GM13977 (cell line): ENCODE measurements at regions not wholly inside any gene's neighbourhood (a gene's known extent, or its start where the extent isn't known, plus 50 kb on each side); places are given as distances from the start of the nearest gene placed in this dataset.

Experiments used
- DNase-seq: peaks from one replicate; pipeline ENCODE4 v3.0.0; 2012; ENCODE audit warnings: low spot score
- CTCF ChIP-seq: IDR thresholded peaks from 2 replicates; pipeline ENCODE4 v1.5.1; 2012; ENCODE audit warnings: mild to moderate bottlenecking, control low read depth; ENCODE audit not compliant: insufficient read depth; ENCODE audit errors: extremely low read depth, missing control alignments
- in situ Hi-C: fragments of 300-500 bp; cut with MboI; formaldehyde crosslinking; loops from one replicate; pipeline ENCODE4 v1.12.0; 2022; ENCODE audit warnings: low sequenced_read_pairs, low pct_unique_long_range_greater_than_20kb, mixed read lengths, inconsistent platforms; ENCODE audit not compliant: unreplicated experiment

- DNase-seq: no peak
- in situ Hi-C loops: no loop called here
- no peak for TF ChIP-seq CTCF
Measured at GRCh38 chr9:85420750-85421149, 321.0 kb downstream of the AGTPBP1 start.

- in situ Hi-C loops: no loop called here
- no peak for TF ChIP-seq CTCF
- no peak for DNase-seq
Measured at GRCh38 chr9:85417674-85418073, 324.1 kb downstream of the AGTPBP1 start.

GRCh38 chr9:85416715-85417114 lies 325.0 kb downstream of the AGTPBP1 start:
- no peak for DNase-seq
- TF ChIP-seq CTCF: no peak
- in situ Hi-C loops: no loop called here

GRCh38 chr9:85414390-85414789 lies 327.4 kb downstream of the AGTPBP1 start:
- in situ Hi-C loops: no loop called here
- no peak for DNase-seq
- no peak for TF ChIP-seq CTCF

GRCh38 chr9:85408494-85408893 lies 333.3 kb downstream of the AGTPBP1 start:
- in situ Hi-C loops: no loop called here
- TF ChIP-seq CTCF: no peak
- no peak for DNase-seq

- DNase-seq: no peak
- in situ Hi-C loops: no loop called here
- TF ChIP-seq CTCF: no peak
Measured at GRCh38 chr9:85405566-85405950, 336.2 kb downstream of the AGTPBP1 start.

GRCh38 chr9:85404911-85405565 lies 336.7 kb downstream of the AGTPBP1 start:
- in situ Hi-C loops: no loop called here

More at GRCh38 chr9:85404911-85405565, 336.7 kb downstream of the AGTPBP1 start:
- DNase-seq: no peak
- TF ChIP-seq CTCF: no peak
